A549 (cell line): ENCODE measurements at regions not wholly inside any gene's neighbourhood (a gene's known extent, or its start where the extent isn't known, plus 50 kb on each side); places are given as distances from the start of the nearest gene placed in this dataset.

Experiments
- ATAC-seq, 2 experiments: fragments of 200-7000 bp in 1 of 2; fragments of >200 bp in 1 of 2; cut with Nextera tagmentation in 1 of 2; cut with Tn5 transposase in 1 of 2; 3 replicates each; pipeline versions ENCODE4 v1.8.0 to v1.9.1; 2018 to 2020; ENCODE audit warnings: mild to moderate bottlenecking in 1 of 2, moderate library complexity in 1 of 2
- CTCF ChIA-PET: fragments of 300-600 bp; sonication (Branson Sonifier 250); formaldehyde crosslinking; extraction: SDS; loops from one replicate; lab custom pipeline; 2021; ENCODE audit warnings: antibody characterized with exemption, inconsistent platforms; lab: Yijun Ruan, JAX
- POLR2A ChIA-PET: fragments of 350-600 bp; formaldehyde crosslinking; extraction: SDS; loops from one replicate; lab custom pipeline; 2021; ENCODE audit warnings: antibody characterized with exemption, inconsistent platforms; lab: Yijun Ruan, JAX
- DNase-seq, 2 experiments: peaks; one replicate each; pipeline versions ENCODE4 v3.0.0 to v3.0.0-alpha.2; 2011 to 2016; ENCODE audit warnings: low read depth in 1 of 2, low spot score in 1 of 2
- FAIRE-seq: peaks from 2 replicates; lab custom pipeline; 2011; peaks lifted over from hg19 to GRCh38; lab: Jason Lieb, UNC
- H3K27ac ChIP-seq, 2 experiments: fragments of >200 bp; sonication (Bioruptor Twin); formaldehyde crosslinking; 3 replicates each; pipeline ENCODE4 v1.5.1; 2016 to 2017
- H3K4me1 ChIP-seq: fragments of >200 bp; sonication (Bioruptor Twin); formaldehyde crosslinking; 3 replicates; pipeline ENCODE4 v1.6.1; 2016
- H3K4me2 ChIP-seq: fragments of >200 bp; sonication (Bioruptor Twin); formaldehyde crosslinking; 3 replicates; pipeline ENCODE4 v1.6.1; 2016
- H3K4me3 ChIP-seq: fragments of >200 bp; sonication (Bioruptor Twin); formaldehyde crosslinking; 3 replicates; pipeline ENCODE4 v1.5.1; 2016
- H3K9me3 ChIP-seq: fragments of >200 bp; sonication (Bioruptor Twin); formaldehyde crosslinking; 3 replicates; pipeline ENCODE4 v1.6.1; 2016
- CBX8 ChIP-seq: fragments of 200-600 bp; sonication (generic); IDR thresholded peaks from 2 replicates; pipeline ENCODE4 v1.6.1; 2016
- CEBPB ChIP-seq, 2 experiments: fragments of >200 bp in 1 of 2; sonication (Bioruptor Twin) in 1 of 2; formaldehyde crosslinking in 1 of 2; IDR thresholded peaks; 2 replicates each; pipeline ENCODE4 v1.6.1; 2012 to 2016
- CHD4 ChIP-seq: fragments of 200-600 bp; sonication (generic); IDR thresholded peaks from 2 replicates; pipeline ENCODE4 v1.6.1; 2016; ENCODE audit warnings: antibody characterized with exemption, mild to moderate bottlenecking, borderline replicate concordance
- EHF ChIP-seq: fragments of 250-450 bp; sonication (Bioruptor Pico); IDR thresholded peaks from 2 replicates; pipeline ENCODE4 v1.5.0; 2020; ENCODE audit warnings: mild to moderate bottlenecking
- EP300 ChIP-seq, 2 experiments: fragments of >200 bp; sonication (Bioruptor Twin); formaldehyde crosslinking; IDR thresholded peaks; 2 replicates in 1 of 2; 3 replicates in 1 of 2; pipeline ENCODE4 v1.6.1; 2016 to 2017
- HOXB5 ChIP-seq: fragments of 250-450 bp; sonication (Bioruptor Pico); IDR thresholded peaks from 2 replicates; pipeline ENCODE4 v1.5.0; 2020; ENCODE audit warnings: mild to moderate bottlenecking, moderate library complexity
- JUN ChIP-seq, 2 experiments: fragments of >200 bp; sonication (Bioruptor Twin); formaldehyde crosslinking; IDR thresholded peaks; 2 replicates in 1 of 2; 3 replicates in 1 of 2; pipeline ENCODE4 v1.6.1; 2016 to 2017
- JUNB ChIP-seq: fragments of >200 bp; sonication (Bioruptor Twin); formaldehyde crosslinking; IDR thresholded peaks from 2 replicates; pipeline ENCODE4 v1.6.1; 2016
- MAFK ChIP-seq: fragments of 450-650 bp; IDR thresholded peaks from 2 replicates; pipeline ENCODE4 v1.6.1; 2014; ENCODE audit not compliant: partially characterized antibody
- MAZ ChIP-seq: fragments of 150-350 bp; IDR thresholded peaks from 2 replicates; pipeline ENCODE4 v1.6.1; 2014; ENCODE audit warnings: antibody characterized with exemption, low read depth, low read length, borderline replicate concordance
- NPAS2 ChIP-seq: fragments of 250-450 bp; sonication (Bioruptor Pico); IDR thresholded peaks from 2 replicates; pipeline ENCODE4 v1.8.0; 2022; ENCODE audit warnings: mild to moderate bottlenecking, moderate library complexity, borderline replicate concordance
- PHF8 ChIP-seq: fragments of 200-600 bp; sonication (generic); IDR thresholded peaks from 2 replicates; pipeline ENCODE4 v1.6.1; 2016; ENCODE audit warnings: low read depth, mild to moderate bottlenecking, antibody characterized with exemption, moderate library complexity, borderline replicate concordance
- POLR2AphosphoS2 ChIP-seq: conservative IDR thresholded peaks from 2 replicates; pipeline ENCODE4 v1.6.1; 2012; ENCODE audit warnings: low read length, improper control_type of control experiment, inconsistent platforms
- RCOR1 ChIP-seq: fragments of 150-350 bp; IDR thresholded peaks from 2 replicates; pipeline ENCODE4 v1.6.1; 2014; ENCODE audit warnings: antibody characterized with exemption, low read length, low read depth
- TP53 ChIP-seq: fragments of 250-450 bp; sonication (Bioruptor Pico); IDR thresholded peaks from 2 replicates; pipeline ENCODE4 v1.5.0; 2021; ENCODE audit warnings: mild to moderate bottlenecking, moderate library complexity
- ZNF302 ChIP-seq: fragments of 250-450 bp; sonication (Bioruptor Pico); IDR thresholded peaks from 2 replicates; pipeline ENCODE4 v1.9.0; 2021; ENCODE audit warnings: inconsistent platforms, mild to moderate bottlenecking, moderate library complexity
- ZSCAN20 ChIP-seq: fragments of 250-450 bp; sonication (Bioruptor Pico); IDR thresholded peaks from 2 replicates; pipeline ENCODE4 v1.8.0; 2022; ENCODE audit warnings: mild to moderate bottlenecking, moderate library complexity
- WGBS: methylation state at CpG from one replicate; pipeline ENCODE4 v1.1.6; 2017; ENCODE audit errors: missing lambda C conversion rate; 5-methylcytosine and 5-hydroxymethylcytosine counted together
- TF ChIP-seq, protein P1 (sequence below): fragments of >200 bp; sonication (Bioruptor Twin); formaldehyde crosslinking; IDR thresholded peaks from 3 replicates; pipeline ENCODE4 v1.6.1; 2016
- TF ChIP-seq, protein P2 (sequence below): IDR thresholded peaks from 2 replicates; pipeline ENCODE4 v1.6.1; 2012; ENCODE audit warnings: low read depth, borderline replicate concordance
- TF ChIP-seq, protein P3 (sequence below): fragments of 250-450 bp; sonication (Bioruptor Pico); IDR thresholded peaks from 2 replicates; pipeline ENCODE4 v1.5.0; 2021; ENCODE audit warnings: mild to moderate bottlenecking, moderate library complexity, borderline replicate concordance
- TF ChIP-seq, protein P4 (sequence below): fragments of 150-350 bp; IDR thresholded peaks from 2 replicates; pipeline ENCODE4 v1.6.1; 2014; ENCODE audit warnings: low read depth, mild to moderate bottlenecking, low read length

DNA sequence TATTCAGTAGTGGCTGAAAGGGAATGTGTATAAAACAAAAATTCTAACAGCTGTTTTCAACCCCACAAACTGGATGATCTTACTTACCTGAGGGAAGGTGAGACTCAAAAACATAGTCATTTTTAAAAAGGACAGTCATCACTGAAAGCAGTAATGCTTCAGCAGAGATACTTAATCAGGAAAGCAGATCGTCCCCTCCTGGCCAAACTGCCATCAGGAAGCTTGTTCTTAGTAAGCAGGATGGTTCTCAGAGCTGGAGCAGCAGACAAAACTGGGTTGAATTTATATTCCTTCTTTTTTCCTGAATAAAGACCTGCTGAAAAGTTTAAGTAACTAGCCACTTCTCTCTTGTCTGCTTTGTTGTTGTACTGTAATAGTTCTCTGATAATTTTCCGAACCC lies 1156.5 kb downstream of the OLFM4 start:
- no peak for TF ChIP-seq CHD4
- DNase-seq (no peak), ATAC-seq (no peak), FAIRE-seq (no peak)
- WGBS, result 6% methylated on average over 2 of the region's 2 CpGs
- Histone ChIP-seq H3K27ac (no peak overlapping the region), H3K4me2 (no peak overlapping the region), H3K4me1 (no peaks in the 10 kb centered on the region), H3K9me3 (no peaks in the 10 kb centered on the region), H3K4me3 (no peak overlapping the region)
- ChIA-PET POLR2A (no interaction called here), CTCF (no interaction called here)

DNA sequence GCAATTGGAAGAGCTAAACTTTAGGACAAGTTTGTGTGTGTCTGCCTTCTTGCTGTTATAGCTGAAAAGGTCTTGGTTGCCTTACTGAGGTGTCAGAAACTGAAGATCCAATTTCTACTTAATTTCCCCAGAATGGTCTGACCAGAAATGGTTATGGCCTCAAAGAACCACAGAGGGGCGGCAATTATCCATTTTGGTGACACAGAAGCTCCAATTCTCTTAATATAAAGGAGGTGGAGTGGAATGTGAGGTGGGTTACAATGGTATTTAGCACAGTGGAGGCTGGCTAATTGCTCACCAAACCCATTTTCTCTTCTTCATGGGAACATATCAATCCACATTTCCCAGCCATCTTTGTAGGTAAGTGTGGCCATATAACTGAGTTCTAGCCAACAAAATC lies 1157.2 kb downstream of the OLFM4 start:
- Histone ChIP-seq H3K4me3 (no peak overlapping the region), H3K4me1 (no peaks in the 10 kb centered on the region), H3K27ac (no peak overlapping the region), H3K4me2 (no peak overlapping the region), H3K9me3 (no peaks in the 10 kb centered on the region)
- TF ChIP-seq, protein P1, sequence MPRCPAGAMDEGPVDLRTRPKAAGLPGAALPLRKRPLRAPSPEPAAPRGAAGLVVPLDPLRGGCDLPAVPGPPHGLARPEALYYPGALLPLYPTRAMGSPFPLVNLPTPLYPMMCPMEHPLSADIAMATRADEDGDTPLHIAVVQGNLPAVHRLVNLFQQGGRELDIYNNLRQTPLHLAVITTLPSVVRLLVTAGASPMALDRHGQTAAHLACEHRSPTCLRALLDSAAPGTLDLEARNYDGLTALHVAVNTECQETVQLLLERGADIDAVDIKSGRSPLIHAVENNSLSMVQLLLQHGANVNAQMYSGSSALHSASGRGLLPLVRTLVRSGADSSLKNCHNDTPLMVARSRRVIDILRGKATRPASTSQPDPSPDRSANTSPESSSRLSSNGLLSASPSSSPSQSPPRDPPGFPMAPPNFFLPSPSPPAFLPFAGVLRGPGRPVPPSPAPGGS, result no peak
- TF ChIP-seq JUNB, result no peak
- no peak for TF ChIP-seq TP53
- no peak for TF ChIP-seq MAZ
- no peak for TF ChIP-seq CBX8
- TF ChIP-seq EP300 (IDR thresholded peaks at IDR 0.05), result no peak
- TF ChIP-seq PHF8, result no peak
- no peak for TF ChIP-seq EHF (CRISPR knock-in tag)
- TF ChIP-seq, protein P2, sequence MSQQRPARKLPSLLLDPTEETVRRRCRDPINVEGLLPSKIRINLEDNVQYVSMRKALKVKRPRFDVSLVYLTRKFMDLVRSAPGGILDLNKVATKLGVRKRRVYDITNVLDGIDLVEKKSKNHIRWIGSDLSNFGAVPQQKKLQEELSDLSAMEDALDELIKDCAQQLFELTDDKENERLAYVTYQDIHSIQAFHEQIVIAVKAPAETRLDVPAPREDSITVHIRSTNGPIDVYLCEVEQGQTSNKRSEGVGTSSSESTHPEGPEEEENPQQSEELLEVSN, result no peak
- no peak for TF ChIP-seq RCOR1
- TF ChIP-seq MAFK, result no peak
- no peak for TF ChIP-seq ZSCAN20 (CRISPR knock-in tag)
- no peak for TF ChIP-seq JUN (IDR thresholded peaks at IDR 0.05)
- TF ChIP-seq HOXB5 (CRISPR knock-in tag), result no peak
- ATAC-seq (no peak), FAIRE-seq (no peak), DNase-seq (no peak)
- POLR2A ChIA-PET, result no interaction called here
- 8% methylated on average over 1 of the region's 1 CpG for WGBS
- CTCF ChIA-PET, result no interaction called here

DNA sequence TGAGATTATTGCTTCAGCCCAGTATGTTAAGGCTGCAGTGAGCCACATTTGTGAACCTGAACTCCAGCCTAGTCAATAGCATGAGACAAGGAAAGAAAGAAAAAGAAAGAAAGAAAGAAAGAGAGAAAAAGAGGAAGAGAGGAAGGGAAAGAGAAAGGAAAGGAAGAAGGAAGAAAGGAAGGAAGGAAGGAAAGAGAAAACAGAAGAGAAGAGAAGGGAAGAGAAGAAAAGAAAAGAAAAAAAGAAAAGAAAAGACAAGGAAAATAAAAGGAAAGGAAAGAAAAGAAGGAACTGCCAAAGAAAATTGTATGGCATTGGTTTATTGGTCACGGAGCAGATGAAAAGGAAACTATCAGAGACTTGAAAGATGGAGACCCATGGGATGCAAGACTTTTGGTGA lies 1158.8 kb downstream of the OLFM4 start:
- FAIRE-seq, result no peak

More for the DNA sequence above, 1158.8 kb downstream of the OLFM4 start:
- no peak overlapping the region for H3K4me3 ChIP-seq
- 11% methylated on average over 1 of the region's 1 CpG for WGBS
- POLR2A ChIA-PET, result no interaction called here
- CTCF ChIA-PET, result no interaction called here
- DNase-seq (no peak), ATAC-seq (no peak)
- H3K27ac ChIP-seq, result no peak overlapping the region
- no peak for TF ChIP-seq POLR2AphosphoS2
- TF ChIP-seq CEBPB (IDR thresholded peaks at IDR 0.05), result no peak
- no peak for TF ChIP-seq ZNF302
- no peak for TF ChIP-seq NPAS2 (CRISPR knock-in tag)
- no peak for TF ChIP-seq EHF (CRISPR knock-in tag)
- TF ChIP-seq, protein P3, sequence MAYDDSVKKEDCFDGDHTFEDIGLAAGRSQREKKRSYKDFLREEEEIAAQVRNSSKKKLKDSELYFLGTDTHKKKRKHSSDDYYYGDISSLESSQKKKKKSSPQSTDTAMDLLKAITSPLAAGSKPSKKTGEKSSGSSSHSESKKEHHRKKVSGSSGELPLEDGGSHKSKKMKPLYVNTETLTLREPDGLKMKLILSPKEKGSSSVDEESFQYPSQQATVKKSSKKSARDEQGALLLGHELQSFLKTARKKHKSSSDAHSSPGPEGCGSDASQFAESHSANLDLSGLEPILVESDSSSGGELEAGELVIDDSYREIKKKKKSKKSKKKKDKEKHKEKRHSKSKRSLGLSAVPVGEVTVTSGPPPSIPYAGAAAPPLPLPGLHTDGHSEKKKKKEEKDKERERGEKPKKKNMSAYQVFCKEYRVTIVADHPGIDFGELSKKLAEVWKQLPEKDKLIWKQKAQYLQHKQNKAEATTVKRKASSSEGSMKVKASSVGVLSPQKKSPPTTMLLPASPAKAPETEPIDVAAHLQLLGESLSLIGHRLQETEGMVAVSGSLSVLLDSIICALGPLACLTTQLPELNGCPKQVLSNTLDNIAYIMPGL (CRISPR knock-in tag), result no peak
- TF ChIP-seq, protein P4, sequence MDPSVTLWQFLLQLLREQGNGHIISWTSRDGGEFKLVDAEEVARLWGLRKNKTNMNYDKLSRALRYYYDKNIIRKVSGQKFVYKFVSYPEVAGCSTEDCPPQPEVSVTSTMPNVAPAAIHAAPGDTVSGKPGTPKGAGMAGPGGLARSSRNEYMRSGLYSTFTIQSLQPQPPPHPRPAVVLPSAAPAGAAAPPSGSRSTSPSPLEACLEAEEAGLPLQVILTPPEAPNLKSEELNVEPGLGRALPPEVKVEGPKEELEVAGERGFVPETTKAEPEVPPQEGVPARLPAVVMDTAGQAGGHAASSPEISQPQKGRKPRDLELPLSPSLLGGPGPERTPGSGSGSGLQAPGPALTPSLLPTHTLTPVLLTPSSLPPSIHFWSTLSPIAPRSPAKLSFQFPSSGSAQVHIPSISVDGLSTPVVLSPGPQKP, result no peak
- TF ChIP-seq ZSCAN20 (CRISPR knock-in tag), result no peak
- no peaks in the 10 kb centered on the region for H3K9me3 ChIP-seq
- H3K4me1 ChIP-seq, result no peaks in the 10 kb centered on the region
- no peak overlapping the region for H3K4me2 ChIP-seq
